ENCODE measurements at regions not wholly inside any gene's neighbourhood (a gene's known extent, or its start where the extent isn't known, plus 50 kb on each side); places are given as distances from the start of the nearest gene placed in this dataset.

DNA sequence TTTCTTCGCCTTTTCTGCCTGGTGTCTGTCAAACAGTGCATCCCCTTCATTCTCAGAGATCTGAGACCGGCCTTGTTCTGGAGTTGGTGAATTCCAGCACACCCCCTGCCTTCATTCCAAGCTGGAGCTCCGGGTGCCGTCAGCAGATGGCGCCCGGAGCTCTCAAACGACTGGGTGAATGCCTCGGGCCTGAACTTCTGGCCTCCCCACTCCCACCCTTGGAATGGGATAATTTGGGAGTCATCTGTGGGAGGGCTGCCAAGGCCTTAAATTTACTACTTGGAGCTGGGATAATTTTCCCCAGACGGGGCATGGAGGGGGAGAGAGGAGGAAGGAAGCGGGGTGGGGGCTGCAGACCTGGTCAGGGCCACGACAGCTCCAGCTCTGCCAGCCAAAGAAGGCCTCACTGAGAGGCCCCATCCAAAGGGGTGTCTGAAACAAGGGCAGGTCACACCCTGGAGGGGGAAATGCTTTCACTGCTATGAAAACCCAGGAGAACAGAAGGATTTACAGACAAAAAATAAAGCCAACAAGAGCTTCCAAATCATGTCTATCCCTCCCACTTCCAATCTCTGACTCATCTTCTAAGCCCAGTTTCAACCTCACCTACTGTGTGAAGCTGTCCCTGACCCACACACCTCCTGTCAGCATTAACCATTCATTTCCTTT, 187.9 kb downstream of the OPA1 start:
- peak; percentile 38 to 48 for DNase-seq

GRCh38 chr3:193782276-193782647, 189.3 kb downstream of the OPA1 start:
- DNase-seq, result no peak

DNA sequence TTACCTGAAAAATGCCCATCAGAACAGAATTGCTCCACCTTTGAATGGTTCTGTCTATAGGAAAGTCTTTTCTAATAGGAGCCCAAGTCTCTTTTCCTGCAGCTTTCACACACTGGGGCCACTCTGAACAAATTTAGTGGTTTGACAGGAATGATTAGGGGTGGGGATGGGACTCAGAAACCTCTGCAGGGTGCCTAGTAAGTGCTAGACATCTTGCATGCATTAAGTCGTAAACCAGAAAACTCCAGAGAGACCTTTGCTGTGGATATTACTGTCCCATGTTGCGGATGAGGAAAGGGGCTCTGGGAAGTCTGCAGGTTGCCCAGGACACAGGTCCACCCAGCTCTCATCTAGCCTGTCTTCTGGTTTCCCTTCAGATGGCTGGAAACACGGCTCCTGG, 189.7 kb downstream of the OPA1 start:
- no peak for DNase-seq

DNA sequence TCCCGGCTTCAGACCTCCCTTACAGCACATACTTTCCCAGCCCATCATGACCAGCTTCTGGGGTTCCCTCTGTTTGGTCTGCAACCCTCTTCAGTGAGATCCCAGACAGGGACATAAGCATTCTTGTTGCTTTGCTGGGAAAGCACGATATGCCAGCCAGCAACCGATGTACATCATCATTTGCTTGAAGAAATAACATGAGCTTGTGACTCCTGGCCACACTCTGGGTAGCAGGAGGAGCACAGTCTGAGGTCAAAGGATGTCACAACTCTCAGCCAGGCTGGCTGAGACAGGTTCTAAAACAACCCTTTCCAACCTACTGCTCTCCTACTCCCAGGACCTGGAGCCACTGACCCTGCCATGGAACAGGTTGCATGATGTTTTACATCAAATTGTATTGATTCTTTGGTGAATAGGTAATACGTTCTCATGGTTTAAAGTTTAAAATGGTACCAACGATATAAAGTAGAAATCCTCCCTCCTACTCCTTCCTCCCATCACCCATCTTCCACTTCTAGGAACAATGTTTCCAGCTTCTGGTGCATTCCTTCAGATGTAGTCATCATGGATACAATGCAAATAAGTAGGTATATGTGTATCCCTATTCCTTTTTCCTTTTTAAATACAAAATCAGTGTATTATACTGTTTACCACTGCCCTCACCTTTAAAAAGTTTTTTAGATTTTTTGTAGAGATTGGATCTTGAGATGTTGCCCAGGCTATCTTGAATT, 190.3 kb downstream of the OPA1 start:
- no peak for DNase-seq

GRCh38 chr3:193784822-193785221, 191.8 kb downstream of the OPA1 start:
- no peak for DNase-seq

GRCh38 chr3:193787496-193787870, 194.5 kb downstream of the OPA1 start:
- DNase-seq, result no peak

DNA sequence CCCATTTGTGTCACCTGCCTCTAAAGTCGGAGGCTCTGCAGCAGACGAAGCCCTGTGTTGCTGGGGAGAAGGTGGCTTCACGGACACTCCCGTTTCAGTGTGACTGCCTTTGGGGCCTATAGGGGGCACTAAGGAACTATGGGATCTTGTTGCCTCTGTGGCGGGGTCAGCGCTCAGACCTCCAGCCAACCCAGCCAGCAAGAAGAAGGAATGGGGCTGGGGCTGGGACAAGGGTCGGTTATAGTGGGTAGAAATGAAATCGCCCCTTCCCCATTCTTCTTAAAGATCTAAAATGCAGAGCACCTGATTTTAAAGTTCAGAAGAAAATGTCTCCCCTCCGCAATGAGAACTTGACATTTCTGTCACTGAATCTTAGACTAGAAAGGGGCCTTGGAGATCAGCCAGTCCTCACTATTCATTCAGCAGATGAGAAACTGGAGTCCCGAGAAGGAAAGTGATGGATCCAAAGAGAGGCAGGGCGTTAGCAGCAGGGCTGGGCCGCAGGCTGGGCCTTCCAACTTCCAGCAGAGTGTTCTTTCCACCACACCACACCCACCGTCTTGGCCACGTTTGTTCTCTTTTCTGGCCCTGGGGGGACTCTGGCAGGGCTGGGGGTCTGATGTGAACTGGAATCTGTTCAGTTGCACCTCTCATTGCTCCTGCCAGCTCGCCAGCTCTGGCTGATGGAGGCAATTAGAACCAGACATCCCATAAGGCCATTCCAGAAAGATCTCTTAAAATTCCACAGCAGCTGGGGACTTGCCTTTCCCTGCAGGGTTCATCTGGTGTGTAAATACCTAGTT, 195.4 kb downstream of the OPA1 start:
- peak in 1 of 2 donors; percentile 20 for DNase-seq

DNA sequence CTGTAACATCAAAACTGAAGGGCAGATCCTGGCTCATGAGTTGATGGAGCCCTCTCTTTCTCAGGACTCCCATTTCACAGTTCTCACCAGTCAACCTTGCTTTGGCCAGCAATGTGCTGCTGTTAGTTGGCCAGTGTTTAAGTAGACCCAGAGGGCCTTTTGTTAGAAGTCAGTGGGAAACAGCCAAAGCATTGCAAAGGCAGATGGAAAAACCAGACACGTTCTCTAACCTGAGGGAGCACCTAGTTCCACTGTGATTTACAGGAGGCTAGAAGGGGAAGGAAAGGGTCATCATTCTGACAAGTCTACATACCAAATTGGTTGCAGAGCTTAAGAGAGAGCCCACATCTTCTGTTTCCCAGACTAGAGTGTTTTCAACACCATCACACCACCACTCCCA, 196.4 kb downstream of the OPA1 start:
- DNase-seq, result no peak

- no peak for DNase-seq
These were observed 197.3 kb downstream of the OPA1 start for GRCh38 chr3:193790086-193790990.

- no peak for DNase-seq
These were observed 198.3 kb downstream of the OPA1 start for GRCh38 chr3:193791041-193792032.

DNA sequence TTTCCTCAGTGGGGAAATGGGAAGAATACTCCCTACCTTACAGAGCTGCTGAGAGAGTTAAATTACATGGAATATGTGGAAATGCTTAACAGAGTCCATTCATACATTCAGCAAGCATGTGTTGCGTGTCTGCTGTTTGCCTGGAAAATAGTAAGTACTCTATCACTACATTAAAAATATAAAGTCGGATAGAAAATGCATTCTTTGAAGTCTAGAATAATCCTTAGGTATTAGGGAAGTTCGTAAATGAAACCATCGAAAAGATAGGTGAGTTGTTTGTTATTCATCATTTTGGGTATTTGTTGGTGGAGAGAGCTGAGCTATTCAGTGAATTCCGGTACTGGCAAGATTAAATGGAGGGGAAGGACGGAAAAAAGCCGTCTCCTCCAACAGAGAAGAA, 200.1 kb downstream of the OPA1 start:
- DNase-seq, result no peak

DNA sequence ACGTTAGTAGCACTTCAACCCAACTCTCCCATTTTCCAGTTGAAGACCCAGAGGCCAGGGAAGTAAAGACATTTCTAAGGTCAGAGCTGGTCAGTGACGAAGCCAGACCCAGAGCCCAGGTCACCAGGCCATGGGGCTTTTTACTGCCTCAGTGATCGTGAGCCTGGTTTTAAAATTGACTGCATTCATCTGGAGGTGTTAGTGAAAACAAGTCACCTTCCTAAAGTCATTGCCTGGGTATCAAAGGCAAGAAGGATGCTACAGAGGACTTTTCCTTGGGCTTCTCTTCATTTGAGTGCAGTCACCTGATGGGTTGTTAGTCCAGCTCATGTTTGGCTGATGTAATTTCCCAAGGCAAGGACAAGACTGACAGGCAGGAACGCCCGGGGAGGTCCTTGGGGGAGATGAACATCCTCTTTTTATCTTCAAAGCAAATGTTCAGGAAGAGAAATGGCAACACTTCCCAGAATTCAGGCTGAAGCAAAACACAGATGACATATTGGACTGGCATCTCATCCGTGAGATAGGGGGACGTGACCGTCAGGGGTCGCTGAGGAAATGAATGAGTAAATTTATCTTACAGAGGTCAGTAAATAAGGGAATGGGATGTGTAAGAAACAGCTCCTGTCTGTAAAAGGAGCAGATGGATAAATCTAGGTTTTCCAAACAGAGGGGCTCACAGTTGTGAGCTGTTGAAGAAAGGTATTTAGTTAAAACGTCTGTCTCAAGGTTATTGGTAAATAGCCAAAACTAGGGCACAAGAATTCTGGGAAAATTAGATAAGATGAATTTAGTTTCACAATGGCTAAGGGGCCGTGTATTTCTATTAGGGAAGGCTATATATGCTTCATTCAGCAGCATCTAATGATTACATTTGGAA, 201.2 kb downstream of the OPA1 start:
- DNase-seq, result no peak

DNA sequence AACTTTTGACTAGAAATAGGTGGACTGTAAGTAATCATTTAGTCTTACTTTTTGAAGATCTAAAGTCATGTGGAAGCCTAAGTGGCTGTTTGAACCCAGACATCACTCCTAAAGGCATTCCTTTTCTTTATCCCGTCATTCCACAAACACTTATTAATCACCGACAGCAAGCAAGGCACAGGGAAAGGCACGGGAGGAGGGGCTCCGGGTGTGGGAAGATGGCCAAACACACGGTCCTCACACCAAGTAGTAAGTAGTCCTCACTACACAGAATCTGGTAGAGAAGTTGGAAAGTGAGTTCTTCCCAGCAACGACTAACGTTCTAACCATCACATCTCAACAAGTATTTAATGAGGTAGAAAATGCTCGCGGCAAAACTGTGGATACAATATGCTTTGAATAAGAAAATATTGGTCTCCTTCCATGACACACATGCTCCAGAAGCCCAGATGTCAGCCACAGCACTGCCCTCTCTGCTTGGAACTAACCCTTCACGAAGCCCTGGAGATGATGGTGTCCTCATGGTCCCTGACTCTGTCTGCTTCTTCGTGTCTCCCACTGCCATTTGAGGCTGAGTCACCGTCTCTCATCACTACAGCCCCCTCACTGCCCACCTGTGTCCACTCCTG, 202.2 kb downstream of the OPA1 start:
- DNase-seq, result no peak

DNA sequence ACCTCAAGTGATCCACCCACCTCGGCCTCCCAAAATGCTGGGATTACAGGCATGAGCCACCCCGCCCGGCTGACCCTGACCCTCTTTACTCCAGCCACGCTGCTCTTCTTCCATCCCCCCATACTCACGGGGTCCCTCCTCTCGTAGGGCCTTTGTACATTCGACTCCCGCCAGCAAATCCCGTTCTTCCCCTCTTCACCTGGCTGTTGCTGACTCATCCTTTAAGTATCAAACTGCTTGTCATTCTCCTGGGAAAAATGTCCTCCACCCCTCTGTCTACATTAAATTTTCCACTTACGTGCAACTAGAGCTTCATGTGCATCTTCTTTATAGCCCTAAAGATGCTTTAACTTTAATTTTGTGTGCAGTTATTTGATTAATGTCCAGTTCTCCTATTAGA, 203.1 kb downstream of the OPA1 start:
- no peak for DNase-seq

DNA sequence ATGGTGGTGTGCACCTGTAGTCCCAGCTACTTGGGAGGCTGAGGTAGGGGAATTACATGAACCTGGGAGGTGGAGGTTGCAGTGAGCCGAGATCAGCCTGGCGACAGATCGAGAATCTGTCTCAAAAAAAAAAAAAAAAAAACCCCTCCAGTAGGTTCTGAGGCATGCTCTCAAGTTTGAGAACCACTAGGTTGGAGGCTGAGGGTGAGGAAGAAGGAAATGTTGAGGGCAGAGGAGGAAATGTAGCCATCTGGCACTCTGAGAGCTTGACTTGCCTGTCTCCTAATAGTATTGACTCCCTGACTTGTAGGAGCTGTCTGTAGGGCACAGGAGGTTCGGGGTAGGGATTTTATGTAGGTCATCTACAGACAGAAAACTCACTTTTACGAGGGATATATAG, 204.6 kb downstream of the OPA1 start:
- no peak for DNase-seq

- DNase-seq, result no peak
These were observed 205.0 kb downstream of the OPA1 start for GRCh38 chr3:193798051-193798450.

- no peak for DNase-seq
These were observed 207.4 kb downstream of the OPA1 start for GRCh38 chr3:193800138-193801043.

DNA sequence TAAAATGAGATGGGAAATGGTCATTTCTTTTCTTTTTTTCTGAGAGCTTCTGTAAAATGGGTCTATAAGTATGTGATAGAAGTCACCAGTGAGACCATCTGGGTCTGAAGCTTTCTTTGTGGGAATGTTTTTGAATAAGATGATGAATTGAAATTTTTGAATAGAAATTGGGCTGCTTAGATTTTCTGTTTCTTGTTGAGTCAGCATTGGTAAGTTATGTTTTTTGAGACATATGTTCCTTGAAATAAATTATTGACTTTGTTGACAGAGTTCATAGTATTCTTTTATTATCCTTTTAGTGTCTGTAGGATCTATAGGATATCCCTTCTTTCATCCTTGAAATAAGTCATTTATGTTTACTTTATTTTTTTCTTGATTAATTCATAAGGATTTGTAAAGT, 208.1 kb downstream of the OPA1 start:
- DNase-seq, result no peak

- no peak for DNase-seq
These were observed 210.3 kb downstream of the OPA1 start for GRCh38 chr3:193803288-193803687.

Measured in stimulated activated CD4-positive, alpha-beta T cell treated with anti-CD3 and anti-CD28 coated beads, Interleukin-2, amount 100 ng/mL, for 24 hours (primary cell).